GM18867 (cell line): ENCODE measurements at regions not wholly inside any gene's neighbourhood (a gene's known extent, or its start where the extent isn't known, plus 50 kb on each side); places are given as distances from the start of the nearest gene placed in this dataset.

Source experiments
- ATAC-seq: cut with Tn5 transposase; IDR thresholded peaks from one replicate; pipeline ENCODE4 v1.9.1; 2021; ENCODE audit warnings: mild to moderate bottlenecking, moderate library complexity; ENCODE audit not compliant: unreplicated experiment

DNA sequence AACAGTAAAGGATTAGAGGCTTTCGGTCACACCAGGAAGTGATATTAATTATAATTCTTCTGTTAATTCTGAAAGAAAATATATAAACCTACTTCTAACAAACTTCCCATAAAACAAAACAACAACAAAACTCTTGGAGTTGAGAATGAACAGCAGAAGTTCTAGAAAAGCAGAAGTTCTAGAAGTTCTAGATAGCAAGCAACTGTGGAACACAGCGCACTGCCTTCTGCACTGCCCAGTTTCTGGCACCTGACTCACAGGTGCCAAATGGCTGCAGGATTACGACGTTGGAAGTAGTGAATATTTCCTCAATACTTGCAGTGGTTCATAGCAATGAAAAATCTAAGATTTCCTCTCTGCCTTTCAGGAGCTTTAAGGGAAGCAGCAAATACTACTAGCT is 132.2 kb downstream of the OR13A1 start:
- no peak for ATAC-seq

DNA sequence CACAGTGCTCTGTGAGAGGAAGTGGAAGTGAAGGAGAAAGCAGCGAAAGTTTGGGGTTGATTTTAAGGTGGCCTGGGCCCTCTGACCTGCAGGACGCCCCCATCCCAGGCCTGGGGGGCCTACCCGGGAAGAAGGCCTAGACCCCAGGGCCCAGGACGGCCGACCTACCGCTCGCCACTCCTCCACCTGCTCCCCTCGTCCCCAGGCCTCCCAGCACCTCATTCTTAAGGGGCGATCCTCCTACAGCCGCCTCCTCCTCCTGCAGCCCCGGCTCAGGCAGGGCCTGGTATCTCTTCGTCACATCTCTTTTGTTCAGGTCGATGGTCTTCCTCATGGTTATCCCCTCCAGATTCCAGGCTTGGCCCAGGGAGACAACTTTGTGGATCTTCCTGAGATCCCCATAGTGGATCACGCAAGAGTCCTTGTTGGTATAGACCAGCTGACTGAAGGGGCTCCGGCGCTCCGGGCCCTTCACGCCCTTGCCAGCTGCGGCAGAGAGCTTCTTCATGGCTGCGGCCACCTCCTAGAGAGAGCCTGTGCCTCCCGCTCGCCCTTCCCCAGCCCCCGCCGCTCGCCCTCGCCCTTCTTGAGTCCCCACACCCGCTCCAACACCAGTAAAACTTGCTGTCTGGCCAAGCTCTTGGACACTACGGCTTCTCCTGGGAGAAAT is 117.5 kb downstream of the OR13A1 start:
- ATAC-seq = no peak

- no peak for ATAC-seq
Measured at GRCh38 chr10:45198486-45199204, 116.8 kb downstream of the OR13A1 start.

GRCh38 chr10:45199205-45199740 is 116.1 kb downstream of the OR13A1 start:
- no peak for ATAC-seq

- no peak for ATAC-seq
Measured at GRCh38 chr10:45201271-45201670, 114.1 kb downstream of the OR13A1 start.

DNA sequence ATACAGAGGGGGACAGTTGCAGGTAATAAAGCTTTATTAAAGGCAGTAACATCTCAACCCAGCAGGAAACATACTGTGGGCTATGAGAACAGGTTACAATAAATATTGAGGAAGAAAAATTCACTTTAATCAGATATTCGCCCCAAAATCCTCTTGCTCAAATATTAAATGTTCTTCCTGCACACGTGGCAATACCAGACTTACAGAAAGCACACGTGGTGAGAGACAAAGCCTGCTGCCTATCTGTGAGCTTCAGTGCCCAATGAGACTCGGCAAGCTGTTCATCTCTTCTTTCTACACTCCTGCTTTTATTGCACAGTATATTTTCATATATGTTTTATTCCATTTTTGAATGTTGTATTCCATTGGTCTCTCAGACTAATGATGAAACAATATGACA is 113.2 kb downstream of the OR13A1 start:
- no peak for ATAC-seq

GRCh38 chr10:45204954-45205775 is 110.2 kb downstream of the OR13A1 start:
- no peak for ATAC-seq

- ATAC-seq = no peak
Measured at GRCh38 chr10:45209888-45210287, 105.5 kb downstream of the OR13A1 start.

- ATAC-seq = no peak
Measured at GRCh38 chr10:45211576-45211975, 103.8 kb downstream of the OR13A1 start.

- ATAC-seq = no peak
Measured at GRCh38 chr10:45219416-45219815, 96.0 kb downstream of the OR13A1 start.

DNA sequence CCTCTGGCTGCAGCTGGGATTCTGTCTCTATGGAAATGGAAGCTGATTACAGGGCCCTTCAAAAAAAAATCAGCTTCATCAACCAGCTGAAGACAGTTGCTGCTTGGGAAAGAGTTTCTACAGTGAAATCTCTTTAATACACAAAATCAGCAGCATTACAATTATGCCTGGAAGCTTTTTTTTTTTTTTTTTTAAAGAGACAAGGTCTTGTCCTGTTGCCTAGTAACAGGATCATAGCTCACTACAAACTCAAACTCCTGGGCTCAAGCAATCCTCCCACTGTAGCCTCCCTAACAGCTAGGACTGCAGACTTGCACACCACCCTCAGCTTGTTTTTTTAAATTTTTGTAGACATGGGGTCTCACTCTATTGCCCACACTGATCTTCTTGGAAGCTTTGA is 94.5 kb downstream of the OR13A1 start:
- no peak for ATAC-seq

DNA sequence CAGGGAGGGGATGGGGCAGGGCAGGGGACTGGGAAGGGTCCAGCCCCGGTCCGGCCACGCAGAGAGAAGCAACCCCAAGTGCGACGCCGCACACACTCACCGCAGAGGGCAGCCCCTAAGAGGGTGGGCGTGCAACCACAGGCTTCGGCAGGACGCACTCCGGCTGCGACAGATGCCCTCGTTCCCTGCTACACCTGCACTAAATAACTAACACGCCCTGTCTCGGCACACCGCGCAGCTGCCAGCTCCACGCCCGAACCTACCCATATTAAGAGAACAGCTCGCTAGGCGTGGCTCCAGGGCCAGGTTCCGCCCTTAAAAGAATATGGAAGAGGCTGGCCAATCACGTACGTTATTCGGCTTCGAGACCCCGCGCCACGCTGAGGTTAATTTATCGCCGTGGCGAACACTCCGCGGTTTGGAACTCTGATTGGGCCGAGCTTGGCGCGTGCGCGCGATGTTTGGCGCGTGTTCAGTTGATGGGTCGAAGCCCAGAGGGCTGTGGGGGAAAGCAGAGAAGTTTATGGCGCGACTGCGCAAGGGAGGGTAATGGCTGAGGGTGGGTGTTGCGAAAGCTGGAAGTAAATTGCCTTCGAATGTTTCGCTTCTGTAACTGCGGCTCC is 91.1 kb downstream of the OR13A1 start:
- no peak for ATAC-seq

DNA sequence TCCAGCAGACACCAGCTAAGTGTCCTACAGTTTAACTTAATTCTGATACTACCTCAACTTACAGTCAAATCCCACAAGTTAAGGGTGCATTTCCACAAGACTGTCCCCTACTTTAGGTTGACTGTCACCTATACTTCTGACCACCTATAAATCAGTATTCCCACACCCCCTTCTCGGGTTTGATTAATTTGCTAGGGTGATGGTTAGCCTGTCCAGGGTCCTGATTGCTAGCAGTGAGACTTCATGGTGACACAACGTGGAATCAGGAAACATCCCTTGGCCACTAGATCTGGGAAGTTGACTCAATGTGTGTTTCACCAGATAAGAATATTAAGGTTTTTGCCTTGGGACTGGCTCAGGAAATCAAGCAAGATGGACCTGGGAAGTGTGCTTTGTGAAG is 88.4 kb downstream of the OR13A1 start:
- no peak for ATAC-seq

DNA sequence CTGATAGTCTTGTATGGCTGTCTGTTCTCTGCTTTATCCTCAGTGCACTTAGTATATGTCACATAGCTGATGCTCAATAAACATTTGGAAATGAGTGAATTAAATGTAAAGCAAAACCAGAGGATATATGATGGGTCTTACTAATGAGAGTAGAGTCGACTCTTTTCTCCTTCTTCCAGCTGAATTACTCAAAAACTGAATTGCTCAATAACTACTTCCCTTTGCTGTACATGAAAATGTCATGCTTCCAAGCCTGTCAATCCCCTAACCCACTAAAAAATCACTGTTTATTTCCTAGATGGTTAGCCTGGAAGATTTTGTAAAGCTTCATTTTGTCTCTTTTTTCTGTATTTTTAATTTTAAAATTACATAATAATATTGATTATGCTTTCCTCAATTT is 88.0 kb downstream of the OR13A1 start:
- no peak for ATAC-seq

DNA sequence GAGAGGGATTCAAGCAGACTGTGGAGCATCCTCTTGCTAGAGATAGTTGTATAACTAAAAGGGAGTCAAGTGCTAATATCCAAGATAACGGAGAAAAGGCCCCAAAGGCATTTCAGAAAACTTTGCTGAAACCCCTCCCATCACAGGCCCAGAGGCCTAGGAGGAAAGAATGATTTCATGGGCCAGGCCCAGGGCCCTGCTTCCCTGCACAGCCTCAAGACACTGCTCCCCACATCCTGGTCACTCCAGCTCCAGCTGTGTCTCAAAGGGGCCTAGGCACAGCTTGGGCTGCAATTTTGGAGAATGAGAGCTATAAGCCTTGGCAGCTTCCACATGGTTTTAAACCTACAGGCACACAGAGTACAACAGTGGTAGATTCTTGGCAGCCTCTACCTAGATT is 85.6 kb downstream of the OR13A1 start:
- ATAC-seq = no peak

DNA sequence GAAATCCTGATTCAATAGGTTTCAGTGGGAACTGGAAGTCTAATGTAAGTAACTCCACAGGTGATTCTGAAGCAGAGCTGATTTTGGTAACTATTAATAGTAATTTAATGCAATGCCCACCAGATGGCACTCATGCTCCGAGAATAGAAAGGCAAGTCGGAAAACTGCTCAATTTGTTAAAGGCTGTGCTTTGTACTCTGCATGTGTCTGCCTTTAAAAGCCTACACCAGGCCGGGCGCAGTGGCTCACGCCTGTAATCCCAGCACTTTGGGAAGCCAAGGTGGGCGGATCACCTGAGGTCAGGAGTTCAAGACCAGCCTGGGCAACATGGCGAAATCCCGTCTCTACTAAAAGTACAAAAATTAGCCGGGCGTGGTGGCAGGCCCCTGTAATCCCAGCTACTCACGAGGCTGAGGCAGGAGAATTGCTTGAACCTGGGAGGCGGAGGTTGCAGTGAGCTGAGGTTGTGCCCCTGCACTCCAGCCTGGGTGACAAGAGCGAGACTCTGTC is 80.1 kb downstream of the OR13A1 start:
- ATAC-seq = peak; percentile 73

DNA sequence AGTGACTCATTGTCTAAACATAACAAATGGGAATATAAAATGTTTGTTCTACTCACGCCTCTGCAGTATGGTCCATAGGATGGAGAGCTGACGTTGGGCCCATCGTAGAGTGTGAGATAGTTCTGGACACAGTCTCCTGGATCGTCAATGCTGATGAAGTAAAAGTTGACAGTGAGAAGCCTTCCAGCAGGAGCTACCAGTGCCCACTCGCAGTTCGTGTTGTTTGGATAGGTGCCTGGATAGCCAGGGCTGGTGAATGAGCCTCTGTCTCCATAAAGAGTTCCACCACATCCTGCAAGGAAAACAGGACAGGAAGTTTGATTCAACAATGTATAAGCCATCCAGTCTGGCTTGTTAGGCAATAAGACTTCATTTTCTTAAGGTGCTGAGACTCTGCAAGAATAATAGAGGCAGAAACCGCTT is 79.6 kb downstream of the OR13A1 start:
- no peak for ATAC-seq

DNA sequence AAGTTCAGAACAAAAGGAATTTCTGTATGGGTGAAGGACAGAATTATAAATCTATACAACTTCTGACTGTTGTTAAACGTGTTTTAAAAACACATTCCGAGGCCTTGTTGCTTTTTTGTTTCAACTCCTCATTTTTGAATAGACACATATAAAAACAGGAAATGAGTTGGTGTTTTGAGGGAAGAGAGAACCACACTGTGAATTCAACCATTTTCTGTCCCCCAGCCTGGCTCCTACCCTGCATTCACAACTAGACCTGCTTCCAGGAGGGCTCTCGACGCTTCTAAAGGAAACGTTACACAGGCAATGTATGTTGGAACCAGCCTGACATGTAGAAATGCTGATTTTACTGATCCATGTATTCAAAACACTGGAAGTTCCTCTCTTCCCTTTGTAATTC is 76.5 kb downstream of the OR13A1 start:
- ATAC-seq = no peak

- no peak for ATAC-seq
Measured at GRCh38 chr10:45239642-45240041, 75.8 kb downstream of the OR13A1 start.

DNA sequence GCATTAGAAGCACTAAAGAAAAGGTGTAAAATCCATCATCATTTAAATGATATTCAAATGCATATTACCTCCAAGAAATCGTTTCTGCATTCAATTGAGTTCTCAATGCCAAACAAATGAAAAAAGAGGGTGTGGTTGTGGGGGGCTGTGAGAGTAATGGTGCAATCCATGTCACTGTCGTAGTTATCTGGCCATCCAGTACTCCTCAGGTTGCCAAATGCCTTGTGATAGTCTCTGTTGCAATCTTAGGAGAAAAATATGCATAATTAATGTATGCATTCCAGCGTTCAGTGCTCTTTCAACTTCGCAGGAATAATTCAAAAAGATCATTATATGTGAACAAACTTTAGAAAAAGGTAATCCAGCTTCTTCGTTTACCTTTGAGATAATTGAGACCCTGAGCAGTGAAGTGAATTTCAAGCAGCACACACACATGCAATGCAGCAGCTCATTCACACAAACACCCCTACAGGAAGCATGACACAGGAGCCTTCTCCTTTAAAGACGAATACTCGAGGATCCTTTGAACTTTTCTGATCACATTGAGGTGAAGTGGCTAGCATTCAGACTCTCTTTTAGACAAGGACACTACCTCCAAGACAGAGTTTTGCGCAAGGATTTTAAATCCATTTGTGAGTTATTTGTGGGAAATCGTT is 73.4 kb downstream of the OR13A1 start:
- ATAC-seq = no peak
